HG03354 (cell line): ENCODE measurements at regions not wholly inside any gene's neighbourhood (a gene's known extent, or its start where the extent isn't known, plus 50 kb on each side); places are given as distances from the start of the nearest gene placed in this dataset.
A peak's percentile ranks its signal among the peaks of the same experiment; 100 is the strongest.

Source experiments
- ATAC-seq: cut with Tn5 transposase; IDR thresholded peaks from one replicate; pipeline ENCODE4 v1.9.1; 2021; ENCODE audit warnings: mild to moderate bottlenecking; ENCODE audit not compliant: unreplicated experiment, poor library complexity, severe bottlenecking

- ATAC-seq: no peak
Observed at GRCh38 chr6:157755032-157755745, 67.9 kb upstream of the SNX9 start.

- ATAC-seq: no peak
Observed at GRCh38 chr6:157755746-157756411, 67.2 kb upstream of the SNX9 start.

GRCh38 chr6:157756708-157757429, 66.2 kb upstream of the SNX9 start:
- peak; percentile 38 for ATAC-seq

- ATAC-seq: no peak
Observed at GRCh38 chr6:157757430-157758403, 65.3 kb upstream of the SNX9 start.

GRCh38 chr6:157758516-157759023, 64.5 kb upstream of the SNX9 start:
- ATAC-seq: no peak

GRCh38 chr6:157759028-157759427, 64.0 kb upstream of the SNX9 start:
- ATAC-seq: no peak

GRCh38 chr6:157760137-157760536, 62.9 kb upstream of the SNX9 start:
- no peak for ATAC-seq

GRCh38 chr6:157760589-157761330, 62.3 kb upstream of the SNX9 start:
- ATAC-seq: peak; percentile 21

GRCh38 chr6:157761331-157761921, 61.6 kb upstream of the SNX9 start:
- ATAC-seq: peak; percentile 61

GRCh38 chr6:157761926-157762325, 61.1 kb upstream of the SNX9 start:
- ATAC-seq: no peak

- ATAC-seq: no peak
Observed at GRCh38 chr6:157762636-157763035, 60.4 kb upstream of the SNX9 start.

- no peak for ATAC-seq
Observed at GRCh38 chr6:157763129-157763903, 59.7 kb upstream of the SNX9 start.

- ATAC-seq: peak; percentile 18
Observed at GRCh38 chr6:157763904-157764177, 59.2 kb upstream of the SNX9 start.

- peak; percentile 55 for ATAC-seq
Observed at GRCh38 chr6:157764178-157765068, 58.6 kb upstream of the SNX9 start.

- ATAC-seq: no peak
Observed at GRCh38 chr6:157766901-157767774, 55.9 kb upstream of the SNX9 start.

- ATAC-seq: no peak
Observed at GRCh38 chr6:157767775-157768156, 55.3 kb upstream of the SNX9 start.
